Right atrium auricular region (tissue), 2 donors: ENCODE measurements at regions not wholly inside any gene's neighbourhood (a gene's known extent, or its start where the extent isn't known, plus 50 kb on each side); places are given as distances from the start of the nearest gene placed in this dataset.

ENCODE experiments used
- DNase-seq: peaks from one replicate; pipeline ENCODE4 v3.0.0-alpha.2; 2019; ENCODE audit warnings: low spot score
- H3K27ac ChIP-seq, 2 donors: fragments of 200-600 bp; sonication (generic); 1 replicate in 1 of 2; 2 replicates in 1 of 2; pipeline ENCODE4 v1.5.1; 2016 to 2019
- H3K27me3 ChIP-seq, 2 donors: fragments of 200-600 bp; sonication (generic); one replicate each; pipeline versions ENCODE4 v1.5.1 to v1.6.0; 2017 to 2019
- H3K36me3 ChIP-seq: fragments of 200-600 bp; sonication (generic); one replicate; pipeline ENCODE4 v1.5.1; 2016
- H3K4me1 ChIP-seq, 2 donors: fragments of 200-600 bp; sonication (generic); one replicate each; pipeline versions ENCODE4 v1.5.1 to v1.6.0; 2017 to 2019
- H3K4me3 ChIP-seq, 2 donors: fragments of 200-600 bp; sonication (generic); 1 replicate in 1 of 2; 2 replicates in 1 of 2; pipeline ENCODE4 v1.5.1; 2017 to 2019; ENCODE audit warnings: mild to moderate bottlenecking in 1 of 2, moderate library complexity in 1 of 2
- H3K9me3 ChIP-seq, 2 donors: fragments of 200-600 bp; sonication (generic); one replicate each; pipeline ENCODE4 v1.5.1; 2019
- TF ChIP-seq, protein P1 (sequence below), 2 donors: fragments of 200-600 bp; sonication (generic); IDR thresholded peaks; one replicate each; pipeline ENCODE4 v1.5.1; 2019; ENCODE audit warnings: antibody characterized with exemption in 2 of 2

DNA sequence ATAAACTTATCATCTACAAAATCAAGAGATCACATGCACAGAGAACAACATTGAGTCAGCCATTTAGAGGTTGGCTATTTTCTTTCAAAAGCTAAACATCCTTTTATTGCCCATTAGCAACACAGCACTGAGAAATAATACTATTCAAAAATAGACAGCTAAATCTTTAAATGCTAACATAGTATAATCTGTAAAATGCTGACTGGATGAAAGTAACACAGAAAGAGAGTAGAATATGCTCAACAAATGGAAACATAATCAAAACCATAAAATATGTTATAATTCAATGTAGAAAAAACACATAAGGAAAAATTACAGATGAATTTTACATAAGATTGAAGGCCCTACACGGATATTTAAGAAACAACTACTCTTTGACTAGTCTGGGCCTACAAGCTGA, 56.5 kb upstream of the COL3A1 start:
- TF ChIP-seq, protein P1, sequence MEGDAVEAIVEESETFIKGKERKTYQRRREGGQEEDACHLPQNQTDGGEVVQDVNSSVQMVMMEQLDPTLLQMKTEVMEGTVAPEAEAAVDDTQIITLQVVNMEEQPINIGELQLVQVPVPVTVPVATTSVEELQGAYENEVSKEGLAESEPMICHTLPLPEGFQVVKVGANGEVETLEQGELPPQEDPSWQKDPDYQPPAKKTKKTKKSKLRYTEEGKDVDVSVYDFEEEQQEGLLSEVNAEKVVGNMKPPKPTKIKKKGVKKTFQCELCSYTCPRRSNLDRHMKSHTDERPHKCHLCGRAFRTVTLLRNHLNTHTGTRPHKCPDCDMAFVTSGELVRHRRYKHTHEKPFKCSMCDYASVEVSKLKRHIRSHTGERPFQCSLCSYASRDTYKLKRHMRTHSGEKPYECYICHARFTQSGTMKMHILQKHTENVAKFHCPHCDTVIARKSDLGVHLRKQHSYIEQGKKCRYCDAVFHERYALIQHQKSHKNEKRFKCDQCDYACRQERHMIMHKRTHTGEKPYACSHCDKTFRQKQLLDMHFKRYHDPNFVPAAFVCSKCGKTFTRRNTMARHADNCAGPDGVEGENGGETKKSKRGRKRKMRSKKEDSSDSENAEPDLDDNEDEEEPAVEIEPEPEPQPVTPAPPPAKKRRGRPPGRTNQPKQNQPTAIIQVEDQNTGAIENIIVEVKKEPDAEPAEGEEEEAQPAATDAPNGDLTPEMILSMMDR (IDR thresholded peaks at IDR 0.05) = no peak
- Histone ChIP-seq H3K27ac (no peak overlapping the region), H3K4me3 (no peak overlapping the region), H3K4me1 (no peaks in the 10 kb centered on the region), H3K36me3 (no peaks in the 10 kb centered on the region), H3K27me3 (no peaks in the 10 kb centered on the region), H3K9me3 (no peaks in the 10 kb centered on the region)
- DNase-seq = no peak

DNA sequence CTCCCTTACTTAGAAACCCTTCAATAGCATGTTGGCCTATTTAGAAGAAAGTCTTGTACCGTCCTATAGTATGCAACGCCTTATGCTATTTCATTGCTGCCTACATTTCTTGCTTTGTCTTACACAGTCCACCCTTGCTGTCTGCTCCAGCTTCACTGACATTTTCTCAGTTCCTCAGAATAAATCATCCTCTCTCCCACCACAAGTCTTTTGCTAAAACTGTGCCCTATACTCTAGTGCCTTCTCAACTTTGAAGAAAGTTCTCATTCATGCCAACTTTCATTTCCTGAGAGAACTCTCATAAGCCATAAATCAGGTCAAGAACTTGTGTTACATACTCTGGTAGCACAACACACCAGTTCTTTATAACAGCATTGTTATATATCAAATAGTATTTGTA, 54.3 kb upstream of the COL3A1 start:
- no peaks in the 10 kb centered on the region for H3K9me3 ChIP-seq
- no peak overlapping the region for H3K4me3 ChIP-seq
- no peaks in the 10 kb centered on the region for H3K36me3 ChIP-seq
- TF ChIP-seq, protein P1 (IDR thresholded peaks at IDR 0.05) = no peak
- H3K27ac ChIP-seq = no peak overlapping the region
- DNase-seq = no peak
- H3K27me3 ChIP-seq = no peaks in the 10 kb centered on the region
- no peaks in the 10 kb centered on the region for H3K4me1 ChIP-seq

DNA sequence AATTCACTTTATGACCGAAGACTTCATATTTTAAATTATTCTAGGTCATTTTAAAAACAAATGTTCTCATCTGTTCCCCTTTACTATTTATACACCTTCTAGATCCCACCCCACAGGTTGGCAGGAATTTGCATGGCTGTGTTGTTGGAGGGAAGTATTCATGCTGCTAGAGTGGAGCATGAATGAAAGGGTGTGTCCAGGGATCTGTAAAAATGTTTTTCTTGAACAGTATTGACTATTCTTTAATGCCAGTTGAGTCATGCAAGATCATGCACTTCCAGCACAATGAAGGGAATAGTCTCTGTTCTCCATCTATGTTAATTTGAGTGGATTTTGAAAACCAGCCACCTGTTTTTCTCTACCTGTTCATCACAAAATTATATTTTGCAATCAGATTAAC, 52.0 kb upstream of the COL3A1 start:
- H3K9me3 ChIP-seq = peaks cover 0 to 4% of the 10 kb centered on the region in 2 donors
- H3K27me3 ChIP-seq = no peaks in the 10 kb centered on the region
- TF ChIP-seq, protein P1 (IDR thresholded peaks at IDR 0.05) = no peak
- H3K27ac ChIP-seq = no peak overlapping the region
- no peak for DNase-seq
- H3K4me3 ChIP-seq = no peak overlapping the region
- no peaks in the 10 kb centered on the region for H3K4me1 ChIP-seq
- H3K36me3 ChIP-seq = no peaks in the 10 kb centered on the region
